Neural cell (in vitro differentiated cells): ENCODE measurements at regions not wholly inside any gene's neighbourhood (a gene's known extent, or its start where the extent isn't known, plus 50 kb on each side); places are given as distances from the start of the nearest gene placed in this dataset.

ENCODE experiments used
- H2AFZ ChIP-seq: fragments of 200-600, 300-800 bp; sonication (generic), shearing (Covaris generic); 2 replicates; pipeline ENCODE4 v1.6.0; 2014; ENCODE audit warnings: low read depth, mild to moderate bottlenecking, antibody characterized with exemption, low read length, moderate library complexity
- H3F3A ChIP-seq: fragments of 200-600 bp; shearing (Covaris generic); 2 replicates; pipeline ENCODE4 v1.6.1; 2016; ENCODE audit warnings: mild to moderate bottlenecking, moderate library complexity, mixed read lengths, antibody characterized with exemption, low read length; ENCODE audit not compliant: insufficient read depth, poor library complexity, severe bottlenecking
- H3K27ac ChIP-seq: fragments of 200-600, 300-800 bp; sonication (generic), shearing (Covaris generic); 2 replicates; pipeline ENCODE4 v1.5.1; 2014; ENCODE audit warnings: mild to moderate bottlenecking, low read length, moderate library complexity
- H3K27me3 ChIP-seq: fragments of 300-800, 200-600 bp; sonication (generic), shearing (Covaris generic); 2 replicates; pipeline ENCODE4 v1.6.0; 2014; ENCODE audit warnings: mild to moderate bottlenecking, low read depth, low read length, moderate library complexity; ENCODE audit not compliant: insufficient read depth
- H3K36me3 ChIP-seq: fragments of 300-800, 200-600 bp; sonication (generic), shearing (Covaris generic); 2 replicates; pipeline ENCODE4 v1.5.1; 2014; ENCODE audit warnings: mild to moderate bottlenecking, antibody characterized with exemption, low read length, moderate library complexity; ENCODE audit not compliant: insufficient read depth
- H3K4me2 ChIP-seq: fragments of 300-800, 200-600 bp; sonication (generic), shearing (Covaris generic); 2 replicates; pipeline ENCODE4 v1.6.0; 2014; ENCODE audit warnings: mild to moderate bottlenecking, low read length
- H3K4me3 ChIP-seq: fragments of 300-800, 200-600 bp; sonication (generic), shearing (Covaris generic); 2 replicates; pipeline ENCODE4 v1.5.1; 2014; ENCODE audit warnings: mild to moderate bottlenecking, low read length, moderate library complexity
- H3K79me2 ChIP-seq: fragments of 200-600 bp; shearing (Covaris generic); replicated peaks from 2 replicates; pipeline ENCODE4 v1.6.0; 2014; ENCODE audit warnings: mild to moderate bottlenecking, low read length, moderate library complexity; ENCODE audit not compliant: insufficient read depth
- H3K9ac ChIP-seq: fragments of 300-800, 200-600 bp; sonication (generic), shearing (Covaris generic); 2 replicates; pipeline ENCODE4 v1.6.1; 2016; ENCODE audit warnings: mild to moderate bottlenecking, low read length, mixed read lengths
- H3K9me2 ChIP-seq: fragments of 200-600 bp; shearing (Covaris generic); 2 replicates; pipeline ENCODE4 v1.6.1; 2016; ENCODE audit warnings: mild to moderate bottlenecking, low read length, mixed read lengths; ENCODE audit not compliant: insufficient read depth
- H3K9me3 ChIP-seq: fragments of 200-600, 300-800 bp; sonication (generic), shearing (Covaris generic); 2 replicates; pipeline ENCODE4 v1.6.1; 2016; ENCODE audit warnings: mild to moderate bottlenecking, mixed run types, low read length, moderate library complexity, mixed read lengths
- H4K20me1 ChIP-seq: fragments of 200-600 bp; shearing (Covaris generic); 2 replicates; pipeline ENCODE4 v1.6.1; 2016; ENCODE audit warnings: mild to moderate bottlenecking, mixed run types; ENCODE audit not compliant: insufficient read depth
- CTCF ChIP-seq: fragments of 450-650 bp; IDR thresholded peaks from 2 replicates; pipeline ENCODE4 v1.5.1; 2014; ENCODE audit warnings: antibody characterized with exemption, mild to moderate bottlenecking, moderate library complexity; ENCODE audit not compliant: poor library complexity, severe bottlenecking
- EP300 ChIP-seq: fragments of 450-650 bp; conservative IDR thresholded peaks from 2 replicates; pipeline ENCODE4 v1.6.1; 2014; ENCODE audit warnings: antibody characterized with exemption, mild to moderate bottlenecking, moderate library complexity; ENCODE audit not compliant: poor library complexity, severe bottlenecking
- EZH2 ChIP-seq: fragments of 200-600, 300-800 bp; shearing (Covaris generic), sonication (generic); IDR thresholded peaks from 2 replicates; pipeline ENCODE4 v1.6.1; 2014; ENCODE audit warnings: antibody characterized with exemption, low read length, borderline replicate concordance, mild to moderate bottlenecking; ENCODE audit not compliant: insufficient read depth, poor library complexity, severe bottlenecking
- MXI1 ChIP-seq: fragments of 450-650 bp; conservative IDR thresholded peaks from 2 replicates; pipeline ENCODE4 v1.6.1; 2014; ENCODE audit warnings: antibody characterized with exemption, mild to moderate bottlenecking; ENCODE audit not compliant: poor library complexity, severe bottlenecking
- POLR2AphosphoS5 ChIP-seq: IDR thresholded peaks from 2 replicates; pipeline ENCODE4 v1.6.1; 2012
- RAD21 ChIP-seq: fragments of 450-650 bp; conservative IDR thresholded peaks from 2 replicates; pipeline ENCODE4 v1.6.1; 2014; ENCODE audit warnings: antibody characterized with exemption, mild to moderate bottlenecking, moderate library complexity
- REST ChIP-seq: IDR thresholded peaks from 2 replicates; pipeline ENCODE4 v1.6.1; 2012; ENCODE audit warnings: borderline replicate concordance
- SMC3 ChIP-seq: fragments of 450-650 bp; conservative IDR thresholded peaks from 2 replicates; pipeline ENCODE4 v1.6.1; 2014; ENCODE audit warnings: antibody characterized with exemption, mild to moderate bottlenecking, moderate library complexity; ENCODE audit not compliant: poor library complexity
- TAF1 ChIP-seq: IDR thresholded peaks from 2 replicates; pipeline ENCODE4 v1.6.1; 2012; ENCODE audit warnings: low read depth

GRCh38 chr3:150291515-150291914 is 116.6 kb upstream of the TSC22D2 start:
- Histone ChIP-seq H3K36me3 (no peaks in the 10 kb centered on the region), H3K9me2 (no peaks in the 10 kb centered on the region), H3K4me2 (no peak overlapping the region), H3K27me3 (no peaks in the 10 kb centered on the region), H3K4me3 (no peak overlapping the region), H3K27ac (no peak overlapping the region), H3K79me2 (no peaks in the 10 kb centered on the region), H4K20me1 (no peaks in the 10 kb centered on the region), H2AFZ (no peak overlapping the region), H3K9ac (no peak overlapping the region), H3F3A (no peaks in the 10 kb centered on the region), H3K9me3 (no peaks in the 10 kb centered on the region)
- TF ChIP-seq REST (no peak), MXI1 (no peak), SMC3 (no peak), POLR2AphosphoS5 (no peak), EZH2 (no peak), EP300 (no peak), RAD21 (no peak), CTCF (no peak), TAF1 (no peak)

GRCh38 chr3:150286390-150287147 is 121.5 kb upstream of the TSC22D2 start:
- no peaks in the 10 kb centered on the region for H3F3A ChIP-seq
- H3K9ac ChIP-seq = no peak overlapping the region
- no peak overlapping the region for H3K4me2 ChIP-seq
- no peaks in the 10 kb centered on the region for H4K20me1 ChIP-seq
- H3K27ac ChIP-seq = no peak overlapping the region
- no peaks in the 10 kb centered on the region for H3K9me3 ChIP-seq
- H2AFZ ChIP-seq = no peak overlapping the region
- H3K36me3 ChIP-seq = no peaks in the 10 kb centered on the region
- no peaks in the 10 kb centered on the region for H3K27me3 ChIP-seq
- H3K9me2 ChIP-seq = no peaks in the 10 kb centered on the region
- TF ChIP-seq CTCF (peak; percentile 46), SMC3 (peak; percentile 63), REST (no peak), EP300 (no peak), RAD21 (peak; percentile 27), MXI1 (no peak)
- H3K4me3 ChIP-seq = no peak overlapping the region
- H3K79me2 ChIP-seq = no peaks in the 10 kb centered on the region
